ENCODE measurements at regions not wholly inside any gene's neighbourhood (a gene's known extent, or its start where the extent isn't known, plus 50 kb on each side); places are given as distances from the start of the nearest gene placed in this dataset.

GRCh38 chr7:25906760-25907159 lies 245.2 kb upstream of the NFE2L3 start:
- no peak overlapping the region for H3K4me3 ChIP-seq (ENCODE audit: low read depth, low read length)
- no peak for TF ChIP-seq CTCF (conservative IDR thresholded peaks at IDR 0.05; ENCODE audit: low read depth, low read length)
- no peak for DNase-seq (ENCODE audit: low read depth)

GRCh38 chr7:25907214-25907613 lies 244.8 kb upstream of the NFE2L3 start:
- no peak overlapping the region for H3K4me3 ChIP-seq (ENCODE audit: low read depth, low read length)
- no peak for TF ChIP-seq CTCF (conservative IDR thresholded peaks at IDR 0.05; ENCODE audit: low read depth, low read length)
- DNase-seq (ENCODE audit: low read depth): no peak

GRCh38 chr7:25907731-25908130 lies 244.3 kb upstream of the NFE2L3 start:
- no peak overlapping the region for H3K4me3 ChIP-seq (ENCODE audit: low read depth, low read length)
- DNase-seq (ENCODE audit: low read depth): no peak
- no peak for TF ChIP-seq CTCF (conservative IDR thresholded peaks at IDR 0.05; ENCODE audit: low read depth, low read length)

DNA sequence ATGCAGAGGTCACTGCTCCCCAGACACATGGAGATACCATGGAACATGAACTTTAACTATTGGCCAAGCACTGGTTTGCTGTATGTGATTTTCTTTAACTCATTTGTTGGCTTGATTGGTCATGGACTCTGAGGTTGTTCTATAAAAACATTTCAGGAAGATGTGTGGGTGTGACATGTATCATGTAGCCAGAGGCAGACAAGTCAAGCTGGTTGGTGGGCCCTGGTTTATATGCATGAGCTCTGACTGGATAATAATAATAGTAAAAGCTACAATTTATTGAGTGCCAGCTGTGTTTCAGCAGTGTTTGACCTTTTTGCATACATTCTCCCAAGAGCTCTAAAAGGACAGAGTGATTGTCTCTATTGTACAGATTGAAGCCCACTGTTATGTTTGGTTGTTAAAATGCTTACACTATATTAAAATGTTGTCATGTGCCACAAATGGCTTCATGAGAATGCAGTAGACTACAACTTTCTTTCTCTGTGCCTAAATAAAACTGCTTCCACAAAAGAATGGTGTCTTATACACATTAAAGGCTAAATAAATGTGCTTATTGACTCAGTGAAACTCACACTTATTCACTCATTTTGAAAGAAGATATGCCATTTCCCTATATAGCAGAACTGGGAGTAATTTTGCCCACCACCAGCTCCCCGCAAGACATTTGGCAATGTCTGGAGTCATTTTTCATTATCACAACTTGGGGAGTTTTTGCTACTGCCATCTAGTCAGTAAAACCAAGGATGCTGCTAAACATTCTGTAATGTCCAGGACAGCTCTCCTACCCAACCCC lies 243.6 kb upstream of the NFE2L3 start:
- no peak for DNase-seq (ENCODE audit: low read depth)
- no peak for TF ChIP-seq CTCF (conservative IDR thresholded peaks at IDR 0.05; ENCODE audit: low read depth, low read length)
- H3K4me3 ChIP-seq (ENCODE audit: low read depth, low read length): no peak overlapping the region

DNA sequence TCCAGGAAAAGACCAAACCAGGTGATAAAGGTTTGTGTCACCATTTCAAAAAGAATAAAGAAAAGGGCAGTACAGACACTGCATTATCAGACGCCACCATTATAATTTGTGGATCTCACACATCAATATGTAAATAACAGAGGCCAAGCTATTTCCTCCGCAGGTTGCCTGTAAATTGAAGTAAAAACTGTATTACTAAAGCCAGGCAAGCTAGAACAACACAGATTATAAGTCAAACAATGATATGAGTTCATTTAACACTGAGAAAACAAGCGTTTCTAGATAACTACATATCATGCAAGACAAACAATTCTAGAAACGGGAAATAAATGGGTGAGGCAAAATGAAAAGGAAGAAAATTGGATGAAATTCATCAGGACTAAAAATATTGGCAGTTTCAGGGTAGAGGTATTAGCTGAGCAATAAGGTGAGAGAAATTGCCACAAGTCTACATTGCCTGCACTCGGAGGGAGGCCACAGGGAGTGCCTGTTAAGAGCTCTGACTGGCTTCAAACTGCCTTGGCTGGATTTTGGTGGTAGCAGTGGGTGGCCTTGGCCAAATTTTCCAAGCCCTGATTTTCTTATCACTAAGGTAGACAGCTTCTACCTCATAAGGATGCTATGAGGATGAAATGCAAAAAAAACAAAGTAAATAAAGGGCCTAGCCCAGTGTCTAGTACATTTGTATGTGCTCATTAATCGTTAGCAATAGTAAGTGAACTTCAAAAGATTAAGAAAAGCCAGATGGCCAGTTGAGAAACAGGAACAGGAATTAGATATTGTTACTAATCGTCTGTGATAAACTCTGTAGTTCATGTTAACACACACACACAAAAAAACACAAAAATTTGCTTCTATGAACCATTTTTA lies 240.0 kb upstream of the NFE2L3 start:
- H3K4me3 ChIP-seq (ENCODE audit: low read depth, low read length): no peak overlapping the region
- no peak for TF ChIP-seq CTCF (conservative IDR thresholded peaks at IDR 0.05; ENCODE audit: low read depth, low read length)
- no peak for DNase-seq (ENCODE audit: low read depth)

DNA sequence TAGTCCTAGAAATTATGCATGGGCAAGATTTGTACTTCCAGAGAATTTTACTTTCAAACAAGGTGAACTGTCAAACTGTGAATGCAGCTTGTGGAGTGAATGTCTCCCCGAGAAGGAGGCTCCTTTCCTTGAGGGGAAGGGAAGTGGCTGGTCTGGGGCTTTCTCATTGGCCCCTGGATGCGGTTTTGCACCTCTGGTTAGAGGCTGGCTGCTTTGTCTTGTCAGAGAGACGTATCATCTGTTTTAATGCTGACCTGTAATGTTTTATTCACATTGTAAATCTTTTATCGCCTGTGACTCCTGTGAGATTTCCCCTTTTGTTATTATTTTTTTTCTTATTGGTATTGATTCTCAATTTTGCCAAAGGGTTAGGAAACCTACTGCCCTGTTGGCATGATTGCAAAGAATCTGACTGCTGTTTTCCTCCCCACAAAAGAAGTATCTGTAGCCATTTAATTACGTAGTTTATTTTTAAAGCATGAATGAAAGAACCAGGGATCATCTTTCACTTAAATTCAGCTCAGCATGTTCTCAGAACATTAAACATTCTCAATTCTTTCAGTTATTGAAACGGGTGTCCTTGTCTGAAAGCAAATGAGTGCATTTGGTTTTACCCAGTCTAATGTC lies 238.3 kb upstream of the NFE2L3 start:
- no peak for TF ChIP-seq CTCF (conservative IDR thresholded peaks at IDR 0.05; ENCODE audit: low read depth, low read length)
- DNase-seq (ENCODE audit: low read depth): no peak
- no peak overlapping the region for H3K4me3 ChIP-seq (ENCODE audit: low read depth, low read length)

Measured in choroid plexus epithelial cell (primary cell).